HG03342 (cell line): ENCODE measurements at regions not wholly inside any gene's neighbourhood (a gene's known extent, or its start where the extent isn't known, plus 50 kb on each side); places are given as distances from the start of the nearest gene placed in this dataset.

Experiments used
- ATAC-seq: cut with Tn5 transposase; IDR thresholded peaks from one replicate; pipeline ENCODE4 v1.9.1; 2021; ENCODE audit warnings: mild to moderate bottlenecking, moderate library complexity; ENCODE audit not compliant: unreplicated experiment

- no peak for ATAC-seq
Observed at GRCh38 chr6:114514170-114514569, 171.3 kb upstream of the HS3ST5 start.

- ATAC-seq = no peak
Observed at GRCh38 chr6:114471450-114471849, 128.6 kb upstream of the HS3ST5 start.

GRCh38 chr6:114467931-114468330, 125.1 kb upstream of the HS3ST5 start:
- no peak for ATAC-seq

- ATAC-seq = no peak
Observed at GRCh38 chr6:114465511-114465910, 122.7 kb upstream of the HS3ST5 start.

GRCh38 chr6:114453737-114454276, 111.0 kb upstream of the HS3ST5 start:
- no peak for ATAC-seq

- ATAC-seq = no peak
Observed at GRCh38 chr6:114452785-114453401, 110.1 kb upstream of the HS3ST5 start.

- no peak for ATAC-seq
Observed at GRCh38 chr6:114450631-114451030, 107.8 kb upstream of the HS3ST5 start.

- no peak for ATAC-seq
Observed at GRCh38 chr6:114449659-114450058, 106.8 kb upstream of the HS3ST5 start.

GRCh38 chr6:114446342-114446741, 103.5 kb upstream of the HS3ST5 start:
- ATAC-seq = no peak

- ATAC-seq = no peak
Observed at GRCh38 chr6:114445846-114446245, 103.0 kb upstream of the HS3ST5 start.

GRCh38 chr6:114439411-114439810, 96.6 kb upstream of the HS3ST5 start:
- no peak for ATAC-seq

GRCh38 chr6:114437235-114437634, 94.4 kb upstream of the HS3ST5 start:
- no peak for ATAC-seq

- no peak for ATAC-seq
Observed at GRCh38 chr6:114436691-114437090, 93.9 kb upstream of the HS3ST5 start.

GRCh38 chr6:114435985-114436384, 93.2 kb upstream of the HS3ST5 start:
- no peak for ATAC-seq

- no peak for ATAC-seq
Observed at GRCh38 chr6:114432400-114432799, 89.6 kb upstream of the HS3ST5 start.

- no peak for ATAC-seq
Observed at GRCh38 chr6:114431641-114432040, 88.8 kb upstream of the HS3ST5 start.

- ATAC-seq = no peak
Observed at GRCh38 chr6:114430534-114431124, 87.8 kb upstream of the HS3ST5 start.

GRCh38 chr6:114428341-114428740, 85.5 kb upstream of the HS3ST5 start:
- no peak for ATAC-seq

- no peak for ATAC-seq
Observed at GRCh38 chr6:114421199-114421598, 78.4 kb upstream of the HS3ST5 start.

GRCh38 chr6:114419175-114419574, 76.4 kb upstream of the HS3ST5 start:
- peak; percentile 98 for ATAC-seq

- ATAC-seq = no peak
Observed at GRCh38 chr6:114418304-114418972, 75.6 kb upstream of the HS3ST5 start.

- no peak for ATAC-seq
Observed at GRCh38 chr6:114407426-114408035, 64.7 kb upstream of the HS3ST5 start.
